HG03565 (cell line): ENCODE measurements at regions not wholly inside any gene's neighbourhood (a gene's known extent, or its start where the extent isn't known, plus 50 kb on each side); places are given as distances from the start of the nearest gene placed in this dataset.
"Not testable (repeated sequence)": the region's sequence is repeated elsewhere in the genome, so short reads cannot be mapped to it uniquely, and the experiment has no call there.

ENCODE experiments used
- ATAC-seq: cut with Tn5 transposase; IDR thresholded peaks from one replicate; pipeline ENCODE4 v1.9.1; 2021; ENCODE audit warnings: mild to moderate bottlenecking, moderate library complexity; ENCODE audit not compliant: unreplicated experiment

DNA sequence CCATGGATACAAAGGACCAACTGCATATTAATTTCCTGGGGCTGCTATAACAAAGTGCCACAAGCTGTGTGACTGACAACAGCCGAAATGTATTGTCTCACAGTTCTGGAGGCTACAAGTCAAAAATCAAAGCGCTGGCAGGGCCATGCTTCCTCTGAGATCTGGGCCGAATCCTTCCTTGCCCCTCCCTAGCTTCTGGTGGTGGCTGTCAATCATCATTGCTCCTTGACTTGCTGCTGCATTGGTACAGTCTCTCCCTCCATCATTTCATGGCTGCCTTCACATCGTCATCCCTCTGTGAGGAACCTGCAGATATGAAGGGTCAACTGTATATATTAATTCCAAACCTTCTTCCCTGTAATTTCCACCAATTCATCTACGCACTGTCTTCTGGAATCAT, 118.3 kb downstream of the EXOC5 start:
- ATAC-seq, result no peak

DNA sequence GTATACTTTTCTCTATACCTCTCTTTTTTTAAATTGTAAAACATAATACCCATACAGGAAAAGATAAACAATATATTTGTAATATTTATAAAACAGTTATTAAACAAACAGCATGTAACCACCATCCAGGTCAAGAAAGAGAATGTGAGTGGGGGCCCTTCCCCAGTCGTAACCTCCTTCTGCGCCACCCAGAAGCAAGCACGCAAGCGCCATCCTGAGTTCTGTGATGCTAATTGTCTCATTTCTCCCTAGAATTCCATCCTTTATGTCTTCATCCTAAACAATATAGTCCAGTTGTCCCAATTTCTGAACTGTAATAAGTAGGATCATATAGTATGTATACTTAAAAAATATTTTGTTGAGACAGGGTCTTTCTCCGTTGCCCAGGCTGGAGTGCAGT, 129.5 kb downstream of the EXOC5 start:
- no peak for ATAC-seq

DNA sequence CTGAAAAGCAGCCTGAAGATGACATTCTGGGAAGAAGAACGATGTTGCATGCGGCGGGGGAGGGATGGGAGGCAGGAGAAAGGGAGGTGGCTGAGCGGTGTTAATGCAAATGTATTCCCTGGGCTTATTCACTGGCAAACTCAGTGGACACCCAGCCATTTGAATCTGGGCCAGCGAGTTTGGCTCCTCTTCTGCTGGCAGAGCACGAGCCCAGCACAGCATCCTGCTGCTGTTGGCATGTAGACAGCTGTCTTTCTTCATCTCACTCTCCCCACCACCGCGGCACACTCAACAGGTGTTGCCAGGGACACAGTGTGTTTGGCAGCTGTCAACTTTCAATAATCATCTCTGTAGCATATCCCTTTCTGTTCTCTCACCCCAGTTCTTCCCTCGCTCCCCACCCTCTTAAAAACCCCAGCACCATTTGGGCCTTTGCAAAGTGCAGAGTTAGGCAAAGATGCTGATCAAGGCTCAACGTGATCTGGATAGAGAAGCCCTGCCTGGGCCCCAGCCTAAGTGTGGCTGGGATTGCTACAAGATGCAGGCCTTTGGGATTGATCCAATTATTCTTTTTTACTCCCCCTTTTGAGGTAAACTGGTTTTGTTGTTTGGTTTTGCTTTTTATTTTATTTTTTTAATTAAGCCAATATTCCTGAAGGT, 131.9 kb downstream of the EXOC5 start:
- no peak for ATAC-seq

DNA sequence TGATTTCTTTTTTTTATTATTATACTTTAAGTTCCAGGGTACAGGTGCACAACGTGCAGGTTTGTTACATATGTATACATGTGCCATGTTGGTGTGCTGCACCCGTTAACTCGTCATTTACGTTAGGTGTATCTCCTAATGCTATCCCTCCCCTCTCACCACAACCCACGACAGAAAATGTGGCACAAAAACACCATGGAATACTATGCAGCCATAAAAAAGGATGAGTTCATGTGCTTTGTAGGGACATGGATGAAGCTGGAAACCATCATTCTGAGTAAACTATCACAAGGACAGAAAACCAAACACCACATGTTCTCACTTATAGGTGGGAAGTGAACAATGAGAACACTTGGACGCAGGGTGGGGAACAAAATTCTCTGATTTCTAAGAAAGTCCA, 140.9 kb downstream of the EXOC5 start:
- ATAC-seq, result not testable (repeated sequence)

DNA sequence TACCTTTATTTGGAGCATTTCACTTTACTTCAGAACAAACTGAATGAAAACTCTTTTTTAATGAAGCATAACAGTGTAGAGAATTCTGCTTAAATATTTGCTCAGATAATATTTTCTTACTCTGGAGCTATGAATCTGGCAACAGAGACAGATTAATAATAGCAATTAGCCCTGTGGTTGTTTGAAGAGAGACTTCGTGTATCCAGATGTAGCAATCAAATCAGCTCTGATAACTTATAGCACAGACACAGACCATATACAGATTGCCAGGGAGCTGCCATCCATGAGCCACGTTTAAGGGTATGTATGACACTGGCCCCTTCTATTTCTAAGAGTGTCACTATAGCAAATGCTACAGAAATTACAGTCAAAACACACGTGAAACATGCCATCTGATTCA, 146.6 kb downstream of the EXOC5 start:
- no peak for ATAC-seq

DNA sequence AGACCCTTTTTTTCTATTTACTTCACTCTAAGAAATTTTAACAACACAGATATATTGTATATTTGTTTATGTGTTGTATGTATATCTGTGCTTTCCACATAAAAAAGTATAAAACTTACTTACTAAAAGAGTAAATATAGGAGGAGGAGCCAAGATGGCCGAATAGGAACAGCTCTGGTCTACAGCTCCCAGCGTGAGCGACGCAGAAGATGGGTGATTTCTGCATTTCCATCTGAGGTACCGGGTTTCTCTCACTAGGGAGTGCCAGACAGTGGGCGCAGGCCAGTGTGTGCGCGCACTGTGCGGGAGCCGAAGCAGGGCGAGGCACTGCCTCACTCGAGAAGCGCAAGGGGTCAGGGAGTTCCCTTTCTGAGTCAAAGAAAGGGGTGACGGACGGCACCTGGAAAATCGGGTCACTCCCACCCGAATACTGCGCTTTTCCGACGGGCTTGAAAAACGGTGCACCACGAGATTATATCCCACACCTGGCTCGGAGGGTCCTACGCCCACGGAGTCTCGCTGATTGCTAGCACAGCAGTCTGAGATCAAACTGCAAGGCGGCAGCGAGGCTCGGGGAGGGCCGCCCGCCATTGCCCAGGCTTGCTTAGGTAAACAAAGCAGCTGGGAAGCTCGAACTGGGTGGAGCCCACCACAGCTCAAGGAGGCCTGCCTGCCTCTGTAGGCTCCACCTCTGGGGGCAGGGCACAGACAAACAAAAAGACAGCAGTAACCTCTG, 156.5 kb downstream of the EXOC5 start:
- ATAC-seq, result not testable (repeated sequence)

DNA sequence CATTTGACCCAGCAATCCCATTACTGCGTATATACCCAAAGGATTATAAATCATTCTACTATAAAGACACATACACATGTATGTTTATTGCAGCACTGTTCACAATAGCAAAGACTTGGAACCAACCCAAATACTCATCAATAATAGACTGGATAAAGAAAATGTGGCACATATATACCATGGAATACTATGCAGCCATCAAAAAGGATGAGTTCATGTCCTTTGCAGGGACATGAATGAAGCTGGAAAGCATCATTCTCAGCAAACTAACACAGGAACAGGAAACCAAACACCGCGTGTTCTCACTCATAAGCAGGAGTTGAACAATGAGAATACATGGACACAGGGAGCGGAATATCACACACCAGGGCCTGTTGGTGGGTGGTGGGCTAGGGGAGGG, 158.3 kb downstream of the EXOC5 start:
- not testable (repeated sequence) for ATAC-seq

DNA sequence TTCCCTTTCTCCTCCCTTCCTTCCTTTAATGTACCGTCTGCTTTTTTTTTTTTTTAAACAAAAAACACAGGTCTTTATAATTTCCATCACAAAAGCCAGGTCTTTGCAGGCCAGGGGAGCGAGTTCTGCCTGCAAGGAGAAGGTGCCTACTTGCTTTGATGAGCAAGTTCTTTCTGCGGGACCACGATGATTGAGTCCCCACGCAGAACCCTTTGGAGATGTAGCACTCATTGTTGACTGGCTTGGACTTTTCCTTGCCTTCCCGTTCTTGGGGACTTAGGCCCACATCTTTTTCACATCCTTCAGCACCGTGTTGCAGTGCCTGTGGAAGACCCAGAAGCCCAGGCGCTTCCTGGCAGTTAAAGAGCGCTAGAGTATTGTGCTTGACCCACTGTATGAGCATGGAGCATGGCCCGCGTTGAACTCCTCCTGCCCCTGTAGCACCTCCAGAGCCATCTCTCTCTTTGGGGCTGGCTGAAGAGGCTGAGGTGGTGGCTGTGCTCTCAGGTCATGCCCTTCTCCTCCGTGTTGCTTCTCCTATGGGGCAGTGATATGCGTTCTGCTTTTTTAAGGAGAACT, 177.6 kb downstream of the EXOC5 start:
- ATAC-seq, result no peak

DNA sequence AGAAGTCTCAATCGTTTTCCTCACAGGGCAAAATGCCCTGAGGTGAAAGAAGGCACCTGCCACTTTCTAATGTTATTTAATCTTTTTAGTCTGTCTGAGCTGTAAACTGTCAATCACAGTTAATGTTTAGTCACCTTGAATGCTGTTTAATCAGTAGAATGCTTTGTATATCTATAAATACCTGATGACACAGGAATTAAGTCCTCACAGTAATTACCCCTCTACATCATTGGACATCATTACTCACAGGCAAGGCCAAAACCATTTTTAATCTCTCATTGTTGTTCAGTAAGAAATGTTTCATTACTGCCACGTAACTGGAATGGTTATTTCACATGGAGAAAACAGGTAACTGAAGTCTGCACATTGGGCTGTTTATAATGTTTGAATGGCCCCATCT, 178.8 kb downstream of the EXOC5 start:
- ATAC-seq, result no peak

DNA sequence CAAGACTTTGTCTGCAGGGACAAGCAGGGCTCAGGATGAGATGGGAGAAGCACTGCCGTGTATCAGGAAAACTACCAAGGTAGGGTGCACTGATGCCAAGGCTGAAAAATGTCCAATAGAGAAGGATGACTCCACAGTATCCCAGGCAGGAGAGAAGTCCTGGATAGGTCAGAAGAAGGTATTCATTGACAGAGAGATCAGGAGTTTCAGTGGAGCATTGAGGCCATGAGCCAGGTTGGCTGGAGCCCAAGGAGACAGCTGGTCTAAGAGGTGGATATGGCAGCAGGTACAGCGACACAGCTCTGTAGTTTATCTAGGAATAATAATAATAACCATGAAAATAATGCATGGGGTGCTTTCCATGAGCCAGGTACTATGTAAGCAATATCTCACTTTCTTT, 180.9 kb downstream of the EXOC5 start:
- no peak for ATAC-seq

DNA sequence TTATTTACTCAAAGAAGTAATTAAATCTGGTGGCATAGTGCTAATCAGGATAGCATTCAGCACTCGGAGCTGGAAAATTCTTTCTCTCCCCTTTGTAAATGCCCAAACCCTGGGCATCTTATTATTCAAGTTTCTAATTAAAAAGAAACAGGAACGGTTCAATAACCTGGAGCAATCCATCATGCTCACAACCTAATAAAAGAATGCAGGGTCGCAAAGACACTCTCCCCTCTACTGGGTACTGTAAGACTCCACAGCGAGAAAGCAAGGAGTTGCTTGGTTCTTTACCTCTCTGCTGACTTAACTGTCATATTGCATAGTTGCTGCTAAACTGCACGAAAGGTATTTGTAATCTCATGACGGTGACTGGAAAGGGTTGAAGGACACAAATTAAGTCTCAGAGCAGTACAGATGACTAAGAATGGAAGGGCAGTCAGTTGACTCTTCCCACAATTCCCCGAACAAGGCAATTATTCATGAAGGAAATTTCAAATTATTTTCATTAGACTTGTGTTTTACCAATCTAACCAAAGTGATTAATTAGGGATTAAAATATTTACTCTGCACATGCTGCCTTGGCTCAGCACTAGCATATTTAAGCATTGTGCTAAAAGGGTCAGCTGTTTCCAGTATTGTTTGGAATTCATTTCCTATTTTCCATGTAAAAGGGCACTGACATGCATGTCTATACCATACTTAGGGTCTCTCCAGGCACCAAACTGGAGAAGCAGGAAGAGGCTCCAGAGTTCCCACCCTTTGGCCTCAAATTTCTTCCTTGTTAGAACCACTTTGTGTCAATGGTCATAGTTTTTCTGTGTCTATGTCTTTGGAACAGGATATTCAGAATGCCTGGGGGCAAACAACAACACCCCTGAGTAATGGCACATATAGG, 182.2 kb downstream of the EXOC5 start:
- ATAC-seq, result no peak

DNA sequence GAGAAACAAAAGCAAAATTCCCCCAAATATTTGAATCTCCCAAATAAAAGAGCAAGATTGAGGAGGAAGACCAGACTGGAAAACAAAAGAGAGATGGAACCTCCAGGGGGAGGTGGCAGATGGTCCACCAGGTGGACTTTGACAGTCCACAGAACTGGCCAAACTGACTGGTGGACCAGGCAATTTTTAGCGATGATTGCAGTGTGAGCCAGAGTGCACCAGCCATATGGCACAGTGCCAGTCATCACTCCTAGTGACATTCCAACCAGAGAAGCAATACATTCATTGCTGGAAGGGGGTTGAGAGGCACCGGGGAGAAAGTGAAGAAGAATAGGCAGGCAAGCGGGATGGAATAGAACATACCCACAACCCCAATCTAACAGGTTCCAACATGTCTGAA, 182.9 kb downstream of the EXOC5 start:
- no peak for ATAC-seq

DNA sequence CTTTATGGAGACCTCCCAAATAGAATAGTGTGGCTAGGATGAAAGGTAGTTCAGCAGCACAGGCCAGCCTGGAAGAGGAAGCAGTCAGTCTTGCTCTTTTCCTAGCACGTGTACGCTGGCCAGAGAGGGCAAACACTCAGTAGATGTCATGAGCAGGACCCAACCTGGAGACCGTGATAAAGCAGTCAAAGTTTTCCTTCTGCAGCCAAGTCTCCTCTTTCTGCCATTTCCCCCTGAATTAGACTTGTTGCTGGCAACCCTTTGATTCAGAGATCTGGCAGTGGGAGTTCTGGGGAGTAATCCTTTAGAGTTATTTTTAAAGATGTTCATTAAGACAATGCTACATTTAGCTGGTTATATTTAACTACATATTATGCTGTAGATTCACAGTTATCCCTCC, 183.7 kb downstream of the EXOC5 start:
- no peak for ATAC-seq

DNA sequence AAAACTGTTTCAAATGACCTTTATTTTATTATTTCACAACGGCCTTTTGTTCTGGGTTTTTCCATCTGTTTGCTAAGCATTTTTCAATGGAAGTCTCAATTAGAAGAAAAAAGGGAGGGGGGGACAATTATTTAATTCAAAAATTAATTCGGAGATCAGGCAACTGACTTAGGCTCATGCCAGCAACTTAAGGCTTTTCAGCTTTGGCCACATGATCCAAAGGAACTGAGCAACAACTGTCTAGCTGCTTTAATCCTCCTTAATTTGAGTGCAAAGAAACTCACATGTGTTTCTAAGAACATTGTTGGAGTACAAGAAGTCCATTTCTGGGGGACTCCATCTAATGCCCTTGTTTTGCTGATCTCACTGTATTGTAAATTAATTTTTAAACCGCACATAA, 188.0 kb downstream of the EXOC5 start:
- no peak for ATAC-seq

DNA sequence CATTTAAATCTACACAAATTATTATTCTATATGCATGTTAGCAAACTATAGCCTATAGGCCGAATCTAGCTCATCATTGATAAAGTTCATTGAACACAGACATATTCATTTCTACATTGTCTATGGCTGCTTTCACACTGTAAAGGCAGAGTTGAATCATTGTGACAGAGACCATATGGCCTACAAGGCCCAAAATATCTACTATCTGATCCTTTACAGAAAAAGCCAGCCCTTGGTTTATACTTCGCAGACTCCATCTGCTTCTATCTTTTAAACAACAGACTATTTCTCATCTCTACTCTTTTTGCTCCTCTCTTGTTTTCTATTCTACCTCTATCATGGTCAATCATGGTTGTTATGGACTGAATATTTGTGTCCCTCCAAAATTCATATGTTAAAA, 190.7 kb downstream of the EXOC5 start:
- ATAC-seq, result no peak

DNA sequence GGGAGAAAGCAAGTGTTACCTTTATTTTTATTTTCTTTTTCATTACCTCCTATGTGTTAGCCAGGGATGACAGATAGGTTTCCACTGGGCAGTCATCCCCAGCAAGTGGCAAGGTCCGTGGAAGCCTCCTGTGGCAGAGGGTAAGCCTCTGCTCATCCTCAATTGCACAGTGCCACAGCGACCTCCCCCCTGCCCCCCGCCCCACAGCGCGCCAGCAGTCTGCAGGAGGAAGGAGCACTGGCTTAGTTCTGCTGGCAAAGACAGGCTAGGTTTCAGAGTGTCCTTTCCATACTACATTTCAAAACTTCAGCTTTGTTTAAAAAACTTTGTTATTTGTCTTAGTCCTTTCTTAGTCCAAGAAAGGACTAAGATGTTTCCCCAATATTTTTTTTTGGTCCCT, 194.7 kb downstream of the EXOC5 start:
- no peak for ATAC-seq

DNA sequence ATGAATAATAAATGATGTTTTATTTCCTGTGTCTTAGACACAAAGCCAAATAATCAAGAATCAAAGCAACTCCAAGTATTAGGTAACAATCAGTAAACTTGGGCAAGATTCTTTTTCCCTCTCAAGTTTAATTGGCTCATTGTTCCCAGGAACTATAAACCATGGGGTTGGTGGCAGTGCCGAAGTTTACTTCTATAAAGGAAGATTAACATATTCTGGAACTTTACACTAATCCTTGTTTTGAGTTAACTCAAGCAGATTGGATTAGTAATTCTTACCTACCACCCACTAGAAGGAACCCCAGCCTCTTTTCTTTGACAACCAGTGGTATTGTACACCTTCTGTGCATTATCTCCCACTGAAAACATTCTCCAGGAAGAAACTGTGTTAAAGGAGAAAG, 197.1 kb downstream of the EXOC5 start:
- no peak for ATAC-seq

DNA sequence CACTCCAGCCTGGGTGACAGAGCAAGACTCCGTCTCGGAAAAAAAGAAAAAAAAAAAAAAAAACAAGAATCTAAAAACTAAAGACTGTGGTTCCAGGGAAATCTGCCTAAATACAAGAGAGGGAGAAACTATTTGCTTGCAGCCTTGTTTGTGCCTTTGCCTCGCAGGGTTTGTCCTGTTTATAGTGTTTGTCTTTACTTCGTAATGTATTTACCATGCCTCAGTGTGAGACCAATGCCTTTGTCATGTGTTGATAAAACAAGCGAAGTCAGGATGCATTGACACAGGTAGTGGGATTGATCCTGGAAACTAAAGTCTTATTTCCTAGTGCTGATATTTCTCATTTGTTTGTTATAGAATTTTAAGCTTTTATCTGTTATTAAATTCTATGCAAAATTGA, 199.0 kb downstream of the EXOC5 start:
- no peak for ATAC-seq

DNA sequence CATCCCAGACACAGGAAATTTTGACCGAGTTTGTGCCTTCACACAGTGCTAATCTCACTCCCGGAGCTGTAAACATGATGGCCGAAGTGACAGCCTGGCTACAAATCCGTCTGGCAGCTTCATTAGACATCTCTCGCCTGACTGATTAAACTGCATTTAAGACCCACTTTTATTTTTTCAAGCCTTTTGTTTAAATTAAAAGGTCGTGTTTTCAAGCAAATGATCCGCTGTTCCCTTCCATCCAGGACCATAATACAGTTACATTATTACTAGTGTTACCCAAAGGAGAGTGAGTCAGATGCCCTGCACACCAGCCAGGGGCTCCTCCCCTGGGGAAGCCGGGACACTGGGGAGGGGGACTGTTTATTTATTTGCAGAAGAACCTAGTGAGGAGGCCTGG, 200.2 kb downstream of the EXOC5 start:
- no peak for ATAC-seq

DNA sequence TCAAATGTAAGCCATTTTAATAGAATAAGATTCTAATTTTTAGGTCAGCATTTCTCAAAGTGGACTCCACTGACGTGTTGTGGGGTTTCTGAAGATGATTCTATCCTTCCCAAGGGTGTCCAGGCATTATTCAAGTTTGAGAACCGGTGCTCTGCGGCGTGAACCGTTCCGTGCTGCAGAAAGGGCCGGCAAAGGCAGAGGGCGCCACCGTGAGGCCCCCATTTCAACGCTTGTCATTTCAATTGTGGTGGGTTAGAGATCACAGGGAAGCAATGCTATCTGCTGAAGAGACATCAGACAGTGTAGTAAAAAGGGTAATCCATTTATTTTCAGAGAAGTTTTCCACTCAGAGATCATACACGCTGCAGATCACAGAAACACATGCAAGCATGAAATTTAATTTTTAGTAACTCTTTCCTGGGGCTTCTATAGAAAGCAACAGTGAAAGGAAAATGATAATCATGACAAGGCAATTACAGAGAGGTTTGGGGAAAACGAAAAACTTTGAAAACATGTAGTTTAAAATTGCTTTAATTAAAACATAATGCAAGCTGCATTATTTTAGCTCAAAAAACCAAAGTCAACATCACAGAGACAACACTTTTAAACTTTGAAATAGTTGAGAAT, 201.7 kb downstream of the EXOC5 start:
- peak; percentile 64 for ATAC-seq

DNA sequence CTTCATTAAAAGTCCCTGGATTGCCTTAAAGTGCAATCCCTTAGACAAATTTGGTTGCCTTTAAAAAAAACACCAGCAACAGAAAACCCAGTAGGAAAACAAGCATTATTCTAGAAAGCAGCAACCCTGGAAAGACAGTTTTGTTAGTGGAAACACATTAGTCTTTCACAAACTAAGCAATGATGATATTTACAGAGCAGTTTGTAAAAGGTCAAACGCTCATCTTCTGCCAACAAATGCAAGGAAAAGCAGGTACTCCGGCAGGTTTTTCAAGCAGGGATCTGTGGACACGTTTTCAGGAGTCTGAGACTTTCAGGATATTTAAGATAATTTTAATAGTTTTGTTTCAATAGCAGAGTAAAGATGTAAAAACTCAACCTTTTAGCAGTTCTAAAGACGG, 202.2 kb downstream of the EXOC5 start:
- ATAC-seq, result no peak
